ENCODE measurements at regions not wholly inside any gene's neighbourhood (a gene's known extent, or its start where the extent isn't known, plus 50 kb on each side); places are given as distances from the start of the nearest gene placed in this dataset.

GRCh38 chr4:184306470-184306869 lies 88.8 kb upstream of the ENPP6 start:
- no peak for DNase-seq
- H3K9me3 ChIP-seq = no peaks in the 10 kb centered on the region
- H3K4me1 ChIP-seq = peaks cover 0 to 10% (median 0%) of the 10 kb centered on the region in 4 donors
- no peaks in the 10 kb centered on the region for H3K27me3 ChIP-seq
- no peaks in the 10 kb centered on the region for H3K36me3 ChIP-seq
- intact Hi-C loops (cut with DNase I; ENCODE audit: low total_unique reads) = no loop called here
- TF ChIP-seq, protein P1, sequence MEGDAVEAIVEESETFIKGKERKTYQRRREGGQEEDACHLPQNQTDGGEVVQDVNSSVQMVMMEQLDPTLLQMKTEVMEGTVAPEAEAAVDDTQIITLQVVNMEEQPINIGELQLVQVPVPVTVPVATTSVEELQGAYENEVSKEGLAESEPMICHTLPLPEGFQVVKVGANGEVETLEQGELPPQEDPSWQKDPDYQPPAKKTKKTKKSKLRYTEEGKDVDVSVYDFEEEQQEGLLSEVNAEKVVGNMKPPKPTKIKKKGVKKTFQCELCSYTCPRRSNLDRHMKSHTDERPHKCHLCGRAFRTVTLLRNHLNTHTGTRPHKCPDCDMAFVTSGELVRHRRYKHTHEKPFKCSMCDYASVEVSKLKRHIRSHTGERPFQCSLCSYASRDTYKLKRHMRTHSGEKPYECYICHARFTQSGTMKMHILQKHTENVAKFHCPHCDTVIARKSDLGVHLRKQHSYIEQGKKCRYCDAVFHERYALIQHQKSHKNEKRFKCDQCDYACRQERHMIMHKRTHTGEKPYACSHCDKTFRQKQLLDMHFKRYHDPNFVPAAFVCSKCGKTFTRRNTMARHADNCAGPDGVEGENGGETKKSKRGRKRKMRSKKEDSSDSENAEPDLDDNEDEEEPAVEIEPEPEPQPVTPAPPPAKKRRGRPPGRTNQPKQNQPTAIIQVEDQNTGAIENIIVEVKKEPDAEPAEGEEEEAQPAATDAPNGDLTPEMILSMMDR (IDR thresholded peaks at IDR 0.05) = no peak
- no peak overlapping the region for H3K4me3 ChIP-seq
- no peak overlapping the region for H3K27ac ChIP-seq

DNA sequence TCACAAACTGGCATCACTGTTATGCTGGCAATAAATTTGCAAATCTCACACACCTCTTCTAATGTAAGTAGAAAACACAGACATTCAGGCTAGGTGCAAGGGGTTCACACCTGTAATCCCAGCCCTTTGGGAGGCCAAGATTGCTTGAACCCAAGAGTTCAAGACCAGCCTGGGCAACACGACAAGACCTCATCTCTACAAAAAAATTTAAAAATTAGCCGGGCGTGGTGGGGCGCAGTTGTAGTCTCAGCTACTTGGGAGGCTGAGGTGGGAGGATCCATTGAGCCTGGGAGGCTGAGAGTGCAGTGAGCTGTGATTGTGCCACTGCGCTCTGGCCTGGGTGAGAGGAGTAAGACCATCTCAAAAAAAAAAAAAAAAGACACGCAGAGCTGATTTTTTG lies 83.1 kb upstream of the ENPP6 start:
- DNase-seq = no peak
- Histone ChIP-seq H3K27ac (no peak overlapping the region), H3K27me3 (no peaks in the 10 kb centered on the region), H3K9me3 (no peaks in the 10 kb centered on the region), H3K4me1 (no peaks in the 10 kb centered on the region), H3K36me3 (no peaks in the 10 kb centered on the region), H3K4me3 (no peak overlapping the region)
- TF ChIP-seq, protein P1 (IDR thresholded peaks at IDR 0.05) = no peak
- intact Hi-C loops (cut with DNase I; ENCODE audit: low total_unique reads) = no loop called here

DNA sequence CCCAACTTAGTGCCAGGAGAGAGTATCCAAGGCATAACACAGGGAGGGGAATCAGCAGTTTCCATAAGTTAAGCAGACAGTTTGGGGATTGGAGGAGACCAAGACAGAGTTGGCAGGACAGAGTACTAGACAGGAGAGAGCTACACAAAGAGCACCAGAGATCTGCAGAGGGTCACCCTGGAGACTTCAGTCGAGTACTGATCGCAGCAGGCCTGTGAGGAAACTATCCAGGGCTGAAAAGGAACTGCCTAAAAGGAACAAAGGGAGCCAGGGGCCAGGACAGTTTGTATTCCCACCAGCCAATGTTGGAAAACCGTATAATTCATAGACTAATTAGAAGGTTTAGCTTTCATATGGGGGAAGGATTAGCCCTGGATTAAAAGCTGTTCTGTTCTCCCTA lies 80.6 kb upstream of the ENPP6 start:
- TF ChIP-seq, protein P1 (IDR thresholded peaks at IDR 0.05) = no peak
- DNase-seq = no peak
- no peak overlapping the region for H3K27ac ChIP-seq
- intact Hi-C loops (cut with DNase I; ENCODE audit: low total_unique reads) = no loop called here
- no peaks in the 10 kb centered on the region for H3K36me3 ChIP-seq
- no peaks in the 10 kb centered on the region for H3K9me3 ChIP-seq
- H3K27me3 ChIP-seq = no peaks in the 10 kb centered on the region
- no peaks in the 10 kb centered on the region for H3K4me1 ChIP-seq
- no peak overlapping the region for H3K4me3 ChIP-seq

DNA sequence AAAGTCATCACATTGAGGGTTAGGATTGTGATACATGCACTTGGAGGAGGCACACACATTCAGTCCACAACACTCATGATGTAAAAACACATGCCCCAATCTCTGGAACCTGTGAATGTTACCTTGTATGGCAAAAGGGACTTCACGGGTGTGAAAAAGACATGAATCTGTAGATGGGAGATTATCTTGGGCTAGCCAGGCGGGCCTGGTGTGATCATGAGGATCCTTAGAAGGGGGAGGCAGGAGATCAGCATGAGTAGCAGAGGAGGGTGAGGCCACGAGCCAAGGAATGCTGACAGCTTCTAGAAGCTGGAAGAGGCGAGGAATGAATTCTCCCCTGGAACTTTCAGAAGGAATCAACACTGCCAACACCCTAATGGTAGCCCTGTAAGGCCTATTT lies 77.5 kb upstream of the ENPP6 start:
- intact Hi-C loops (cut with DNase I; ENCODE audit: low total_unique reads) = no loop called here
- H3K27ac ChIP-seq = no peak overlapping the region
- no peaks in the 10 kb centered on the region for H3K36me3 ChIP-seq
- H3K27me3 ChIP-seq = no peaks in the 10 kb centered on the region
- no peaks in the 10 kb centered on the region for H3K9me3 ChIP-seq
- no peaks in the 10 kb centered on the region for H3K4me1 ChIP-seq
- DNase-seq = no peak
- TF ChIP-seq, protein P1 (IDR thresholded peaks at IDR 0.05) = no peak
- no peak overlapping the region for H3K4me3 ChIP-seq

DNA sequence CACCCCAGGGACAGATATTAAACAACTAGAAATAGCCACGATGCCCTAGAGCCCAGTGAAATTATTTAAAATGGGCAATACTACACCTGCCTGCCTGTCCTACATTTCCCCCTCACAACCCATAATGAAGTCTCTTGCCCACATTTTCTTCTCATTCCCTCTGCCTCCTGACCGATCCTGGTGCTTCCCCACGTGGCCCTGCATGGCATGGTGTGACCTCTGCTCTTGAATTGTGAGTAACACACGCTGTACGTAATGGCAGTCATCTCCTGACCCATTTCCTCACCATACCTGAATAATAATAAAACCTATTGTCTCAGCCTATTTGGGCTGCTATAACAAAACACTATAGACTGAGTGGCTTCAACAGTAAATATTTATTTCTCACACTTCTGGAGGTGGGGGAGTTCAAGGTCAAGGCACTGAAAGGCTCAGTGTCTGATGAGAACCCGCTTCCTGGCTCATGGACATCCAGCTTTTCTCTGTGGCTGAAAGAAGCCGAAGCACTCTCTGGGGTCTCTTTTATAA lies 77.0 kb upstream of the ENPP6 start:
- H3K4me1 ChIP-seq = no peaks in the 10 kb centered on the region
- intact Hi-C loops (cut with DNase I; ENCODE audit: low total_unique reads) = no loop called here
- no peaks in the 10 kb centered on the region for H3K36me3 ChIP-seq
- no peak overlapping the region for H3K27ac ChIP-seq
- H3K9me3 ChIP-seq = no peaks in the 10 kb centered on the region
- no peaks in the 10 kb centered on the region for H3K27me3 ChIP-seq
- DNase-seq = no peak
- TF ChIP-seq, protein P1 (IDR thresholded peaks at IDR 0.05) = no peak
- no peak overlapping the region for H3K4me3 ChIP-seq

GRCh38 chr4:184293552-184293951 lies 75.9 kb upstream of the ENPP6 start:
- H3K36me3 ChIP-seq = no peaks in the 10 kb centered on the region
- no peak overlapping the region for H3K27ac ChIP-seq
- TF ChIP-seq, protein P1 (IDR thresholded peaks at IDR 0.05) = no peak
- no peaks in the 10 kb centered on the region for H3K4me1 ChIP-seq
- no peaks in the 10 kb centered on the region for H3K27me3 ChIP-seq
- DNase-seq = no peak
- no peak overlapping the region for H3K4me3 ChIP-seq
- no peaks in the 10 kb centered on the region for H3K9me3 ChIP-seq
- intact Hi-C loops (cut with DNase I; ENCODE audit: low total_unique reads) = no loop called here

All from tibial artery (tissue), 4 donors.